Breast epithelium (tissue), 3 donors: ENCODE measurements at regions not wholly inside any gene's neighbourhood (a gene's known extent, or its start where the extent isn't known, plus 50 kb on each side); places are given as distances from the start of the nearest gene placed in this dataset.

Experiments used
- POLR2A ChIP-seq: fragments of 450-650 bp; IDR thresholded peaks from one replicate; pipeline ENCODE4 v1.6.1; 2016; ENCODE audit warnings: antibody characterized with exemption, mild to moderate bottlenecking, moderate library complexity
- POLR2AphosphoS5 ChIP-seq, 3 donors: sonication (generic); formaldehyde crosslinking; IDR thresholded peaks; one replicate each; pipeline ENCODE4 v1.6.1; 2017; ENCODE audit warnings: antibody characterized with exemption in 3 of 3
- TF ChIP-seq, protein P1 (sequence below), 3 donors: fragments of 450-650 bp; IDR thresholded peaks; one replicate each; pipeline ENCODE4 v1.5.1; 2016 to 2017; ENCODE audit warnings: antibody characterized with exemption in 3 of 3, mild to moderate bottlenecking in 3 of 3, moderate library complexity in 3 of 3

DNA sequence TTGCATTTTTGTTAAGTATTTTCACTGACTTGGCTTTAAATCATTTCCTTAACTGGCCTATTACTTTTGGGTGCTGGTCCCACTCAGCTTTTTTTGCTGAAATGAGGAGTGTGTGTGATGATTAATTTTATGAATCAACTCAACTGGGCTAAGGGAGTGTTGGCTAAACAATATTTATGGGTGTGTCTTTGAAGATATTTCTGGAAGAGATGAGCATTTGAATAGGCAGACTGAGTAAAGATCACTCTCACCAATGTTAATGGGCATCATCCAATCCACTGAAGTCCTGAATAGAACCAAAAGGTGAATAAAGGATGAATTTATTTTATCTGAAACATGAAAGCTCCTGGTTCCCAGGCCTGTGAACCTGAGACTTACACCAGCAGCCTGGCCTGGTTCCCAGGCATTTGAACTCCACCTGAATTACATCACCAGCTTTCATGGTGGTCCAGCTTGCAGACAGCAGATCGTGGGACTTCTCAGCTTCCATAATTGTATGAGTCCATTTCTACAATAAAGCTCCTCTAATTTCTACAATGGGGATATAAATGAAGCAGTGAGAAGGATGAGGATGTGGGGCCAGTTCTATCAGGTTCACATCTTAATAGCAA, 241.3 kb upstream of the ZC3H12C start:
- TF ChIP-seq, protein P1, sequence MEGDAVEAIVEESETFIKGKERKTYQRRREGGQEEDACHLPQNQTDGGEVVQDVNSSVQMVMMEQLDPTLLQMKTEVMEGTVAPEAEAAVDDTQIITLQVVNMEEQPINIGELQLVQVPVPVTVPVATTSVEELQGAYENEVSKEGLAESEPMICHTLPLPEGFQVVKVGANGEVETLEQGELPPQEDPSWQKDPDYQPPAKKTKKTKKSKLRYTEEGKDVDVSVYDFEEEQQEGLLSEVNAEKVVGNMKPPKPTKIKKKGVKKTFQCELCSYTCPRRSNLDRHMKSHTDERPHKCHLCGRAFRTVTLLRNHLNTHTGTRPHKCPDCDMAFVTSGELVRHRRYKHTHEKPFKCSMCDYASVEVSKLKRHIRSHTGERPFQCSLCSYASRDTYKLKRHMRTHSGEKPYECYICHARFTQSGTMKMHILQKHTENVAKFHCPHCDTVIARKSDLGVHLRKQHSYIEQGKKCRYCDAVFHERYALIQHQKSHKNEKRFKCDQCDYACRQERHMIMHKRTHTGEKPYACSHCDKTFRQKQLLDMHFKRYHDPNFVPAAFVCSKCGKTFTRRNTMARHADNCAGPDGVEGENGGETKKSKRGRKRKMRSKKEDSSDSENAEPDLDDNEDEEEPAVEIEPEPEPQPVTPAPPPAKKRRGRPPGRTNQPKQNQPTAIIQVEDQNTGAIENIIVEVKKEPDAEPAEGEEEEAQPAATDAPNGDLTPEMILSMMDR (IDR thresholded peaks at IDR 0.05), result no peak
- no peak for TF ChIP-seq POLR2A
- TF ChIP-seq POLR2AphosphoS5 (IDR thresholded peaks at IDR 0.05), result no peak
